GM18502 (cell line): ENCODE measurements at regions not wholly inside any gene's neighbourhood (a gene's known extent, or its start where the extent isn't known, plus 50 kb on each side); places are given as distances from the start of the nearest gene placed in this dataset.
A peak's percentile ranks its signal among the peaks of the same experiment; 100 is the strongest.

Source experiments
- ATAC-seq: cut with Tn5 transposase; IDR thresholded peaks from one replicate; pipeline ENCODE4 v1.9.1; 2021; ENCODE audit warnings: mild to moderate bottlenecking; ENCODE audit not compliant: unreplicated experiment, poor library complexity

DNA sequence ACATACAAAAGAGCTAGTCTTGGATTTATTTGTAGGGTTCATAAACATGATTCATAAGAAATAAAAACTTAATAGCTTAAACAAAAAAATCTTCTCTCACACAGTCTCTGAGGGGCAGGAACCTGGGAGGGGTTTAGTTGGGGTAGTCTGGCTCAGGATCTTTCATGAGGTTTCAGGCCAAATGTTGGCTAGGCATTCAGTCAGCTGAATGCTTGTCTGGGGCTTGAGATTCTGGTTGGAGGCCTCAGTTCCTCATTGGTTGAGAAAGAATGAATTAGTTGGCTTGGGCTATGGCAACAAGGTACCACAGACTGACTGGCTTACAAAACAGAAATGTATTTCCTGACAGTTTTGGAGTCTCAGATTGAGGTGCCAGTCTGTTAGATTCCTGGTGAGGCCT is 74.3 kb downstream of the ANKRD7 start:
- no peak for ATAC-seq

DNA sequence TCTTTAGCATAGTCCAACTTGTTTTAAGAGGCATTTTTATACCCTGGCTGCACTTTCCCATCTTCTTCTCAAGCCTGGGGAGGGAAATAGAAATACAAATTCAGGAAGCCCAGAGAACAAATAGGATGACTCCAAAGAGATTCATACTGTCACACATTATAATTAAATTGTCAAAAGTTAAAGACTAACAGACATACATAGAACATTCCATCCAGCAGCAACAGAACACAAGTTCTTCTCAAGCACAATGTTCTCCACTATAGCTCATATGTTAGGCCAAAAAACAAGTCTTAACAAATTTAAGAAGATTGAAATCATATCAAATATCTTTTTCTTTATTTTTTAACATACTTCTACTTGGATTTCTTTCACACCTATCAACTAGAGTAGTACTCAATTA is 75.7 kb downstream of the ANKRD7 start:
- ATAC-seq, result no peak

GRCh38 chr7:118304100-118304499 is 79.6 kb downstream of the ANKRD7 start:
- no peak for ATAC-seq

- no peak for ATAC-seq
Measured at GRCh38 chr7:118305671-118306070, 81.2 kb downstream of the ANKRD7 start.

- no peak for ATAC-seq
Measured at GRCh38 chr7:118306771-118307170, 82.3 kb downstream of the ANKRD7 start.

GRCh38 chr7:118311121-118311836 is 86.8 kb downstream of the ANKRD7 start:
- peak; percentile 79 for ATAC-seq

DNA sequence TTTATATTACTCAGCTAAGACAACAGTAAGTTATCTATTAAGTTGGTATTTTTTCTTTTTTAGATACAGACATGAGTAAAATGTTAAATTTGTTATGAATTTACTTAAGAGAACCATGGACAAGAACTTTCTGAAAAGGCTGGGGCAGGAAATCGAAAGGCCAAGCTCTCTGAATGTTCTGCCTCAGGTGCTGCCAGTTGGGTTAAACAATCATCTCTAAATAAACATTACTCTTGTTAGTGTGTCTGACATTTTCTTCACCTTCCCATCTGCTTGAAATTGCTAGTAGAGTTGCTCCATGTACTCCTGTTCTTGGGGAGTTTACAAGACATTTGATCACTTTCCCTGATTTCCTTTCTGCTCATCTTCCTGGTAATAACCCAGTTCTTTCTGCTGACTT is 87.5 kb downstream of the ANKRD7 start:
- ATAC-seq, result peak; percentile 38

GRCh38 chr7:118312966-118313365 is 88.5 kb downstream of the ANKRD7 start:
- peak; percentile 85 for ATAC-seq

- ATAC-seq, result no peak
Measured at GRCh38 chr7:118324790-118325449, 100.4 kb downstream of the ANKRD7 start.

- no peak for ATAC-seq
Measured at GRCh38 chr7:118325450-118325808, 100.9 kb downstream of the ANKRD7 start.

- no peak for ATAC-seq
Measured at GRCh38 chr7:118327174-118327573, 102.7 kb downstream of the ANKRD7 start.

- no peak for ATAC-seq
Measured at GRCh38 chr7:118328505-118329211, 104.2 kb downstream of the ANKRD7 start.

- ATAC-seq, result no peak
Measured at GRCh38 chr7:118330388-118330787, 105.9 kb downstream of the ANKRD7 start.

GRCh38 chr7:118346748-118347147 is 122.2 kb downstream of the ANKRD7 start:
- no peak for ATAC-seq

DNA sequence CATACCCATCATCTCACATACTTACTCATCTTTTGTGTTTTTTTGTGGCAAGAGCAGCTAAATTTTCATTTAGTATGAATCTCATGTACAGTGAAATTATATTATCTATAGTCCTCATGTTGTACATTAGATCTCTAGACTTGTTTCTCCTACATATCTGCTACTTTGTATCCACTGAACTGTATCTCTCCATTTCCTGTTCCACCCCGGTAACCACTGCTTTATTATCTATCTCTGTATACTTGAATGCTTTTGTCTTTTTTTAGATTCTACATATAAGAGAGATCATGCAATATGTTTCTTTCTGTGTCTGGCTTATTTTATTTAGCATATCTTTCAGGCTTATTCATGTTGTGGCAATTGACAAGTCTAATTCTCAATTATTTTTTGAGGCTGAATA is 125.1 kb downstream of the ANKRD7 start:
- no peak for ATAC-seq

DNA sequence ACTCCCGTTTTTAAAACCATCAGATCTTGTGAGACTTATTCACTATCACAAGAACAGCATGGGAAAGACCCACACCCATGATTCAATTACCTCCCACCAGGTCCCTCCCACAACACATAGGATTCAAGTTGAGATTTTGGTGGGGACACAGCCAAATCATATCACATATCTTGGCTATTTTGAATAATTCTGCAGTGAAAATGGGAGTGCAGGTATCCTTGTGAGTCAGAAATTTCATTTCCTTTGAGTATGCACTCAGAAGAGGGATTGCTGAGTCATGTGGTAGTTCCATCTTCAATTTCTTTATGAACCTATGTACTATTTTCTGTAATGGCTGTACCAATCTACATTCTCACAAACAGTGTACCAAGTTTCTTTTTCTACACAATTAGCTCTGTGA is 125.8 kb downstream of the ANKRD7 start:
- ATAC-seq, result peak; percentile 53

GRCh38 chr7:118352867-118353453 is 128.5 kb downstream of the ANKRD7 start:
- peak; percentile 51 for ATAC-seq

- ATAC-seq, result no peak
Measured at GRCh38 chr7:118366363-118366762, 141.9 kb downstream of the ANKRD7 start.

DNA sequence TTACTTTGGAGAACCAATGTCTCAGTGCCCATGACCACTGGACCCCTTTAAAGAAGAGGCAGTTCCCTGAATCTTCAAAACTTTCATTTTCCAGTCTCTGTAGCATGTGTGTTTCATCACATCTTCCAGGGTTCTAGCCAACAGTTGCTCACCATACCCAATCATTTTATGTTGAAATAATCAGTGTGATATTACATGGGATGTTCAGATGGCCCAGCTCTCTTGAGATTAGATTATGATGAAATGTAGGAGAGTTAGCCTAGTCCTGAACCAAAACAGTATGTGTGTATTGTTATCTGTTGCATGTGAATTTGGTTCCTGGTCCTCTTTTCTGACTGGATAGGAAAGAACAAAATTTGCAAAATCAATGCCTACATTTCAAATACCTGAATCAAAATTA is 144.5 kb downstream of the ANKRD7 start:
- no peak for ATAC-seq

DNA sequence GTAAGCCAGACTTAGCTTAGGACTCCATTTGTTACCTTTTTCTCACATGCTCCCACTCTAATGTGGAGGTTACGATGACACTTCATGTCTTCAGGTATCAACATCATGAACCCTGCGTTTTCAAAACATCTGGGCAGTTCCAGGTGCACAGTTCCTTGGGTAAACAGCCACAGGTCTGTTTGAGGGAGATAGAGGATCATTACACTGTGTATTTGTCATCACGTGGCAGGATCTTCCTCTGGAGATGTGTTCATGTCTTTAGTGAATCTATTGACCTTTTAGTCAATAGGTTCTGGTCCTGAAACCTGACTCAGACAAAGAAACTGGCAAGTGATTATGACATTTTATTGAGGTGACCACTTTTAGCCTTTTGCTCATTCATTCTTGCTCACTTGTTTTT is 145.5 kb downstream of the ANKRD7 start:
- no peak for ATAC-seq

- peak; percentile 49 for ATAC-seq
Measured at GRCh38 chr7:118372530-118372929, 148.0 kb downstream of the ANKRD7 start.
